ENCODE measurements at regions not wholly inside any gene's neighbourhood (a gene's known extent, or its start where the extent isn't known, plus 50 kb on each side); places are given as distances from the start of the nearest gene placed in this dataset.

GRCh38 chr1:79530476-79530875 is 523.9 kb upstream of the ADGRL4 start:
- CTCF ChIA-PET = no interaction called here
- POLR2A ChIA-PET = no interaction called here
- DNase-seq = no peak
- H3K9me3 Mint-ChIP-seq = peaks cover 2 to 17% (median 6%) of the 10 kb centered on the region in 5 donors
- no peaks in the 10 kb centered on the region for H3K36me3 Mint-ChIP-seq
- H3K27ac ChIP-seq (ENCODE audit: low read depth, low read length) = no peak overlapping the region
- no peaks in the 10 kb centered on the region for H3K4me1 Mint-ChIP-seq
- H3K4me3 ChIP-seq (ENCODE audit: low read length) = no peak overlapping the region
- no peaks in the 10 kb centered on the region for H3K27me3 Mint-ChIP-seq
- no peaks in the 10 kb centered on the region for H3K27me3 ChIP-seq (ENCODE audit: insufficient read depth, low read length, poor library complexity, severe bottlenecking)
- no peaks in the 10 kb centered on the region for H3K36me3 ChIP-seq (ENCODE audit: insufficient read depth, low read length)
- no peak overlapping the region for H3K4me3 Mint-ChIP-seq
- H3K4me1 ChIP-seq (ENCODE audit: insufficient read depth, low read length) = no peaks in the 10 kb centered on the region
- H3K9me3 ChIP-seq (ENCODE audit: low read length) = no peaks in the 10 kb centered on the region
- no peak overlapping the region for H3K27ac Mint-ChIP-seq

GRCh38 chr1:79530055-79530454 is 523.5 kb upstream of the ADGRL4 start:
- ChIA-PET POLR2A (no interaction called here), CTCF (no interaction called here)
- H3K4me3 ChIP-seq (ENCODE audit: low read length) = no peak overlapping the region
- H3K27ac Mint-ChIP-seq = no peak overlapping the region
- H3K4me1 ChIP-seq (ENCODE audit: insufficient read depth, low read length) = no peaks in the 10 kb centered on the region
- no peak overlapping the region for H3K4me3 Mint-ChIP-seq
- no peaks in the 10 kb centered on the region for H3K4me1 Mint-ChIP-seq
- H3K36me3 Mint-ChIP-seq = no peaks in the 10 kb centered on the region
- no peaks in the 10 kb centered on the region for H3K36me3 ChIP-seq (ENCODE audit: insufficient read depth, low read length)
- no peak for DNase-seq
- no peaks in the 10 kb centered on the region for H3K27me3 Mint-ChIP-seq
- H3K9me3 Mint-ChIP-seq = peaks cover 3 to 17% (median 6%) of the 10 kb centered on the region in 5 donors
- no peak overlapping the region for H3K27ac ChIP-seq (ENCODE audit: low read depth, low read length)
- H3K9me3 ChIP-seq (ENCODE audit: low read length) = no peaks in the 10 kb centered on the region
- H3K27me3 ChIP-seq (ENCODE audit: insufficient read depth, low read length, poor library complexity, severe bottlenecking) = no peaks in the 10 kb centered on the region

- H3K27ac ChIP-seq (ENCODE audit: low read depth, low read length) = no peak overlapping the region
- POLR2A ChIA-PET = no interaction called here
- no peak for DNase-seq
- CTCF ChIA-PET = no interaction called here
- H3K4me1 ChIP-seq (ENCODE audit: insufficient read depth, low read length) = no peaks in the 10 kb centered on the region
- Mint-ChIP-seq H3K4me1 (no peaks in the 10 kb centered on the region), H3K9me3 (peaks cover 0 to 22% (median 6%) of the 10 kb centered on the region in 5 donors), H3K27me3 (no peaks in the 10 kb centered on the region), H3K36me3 (no peaks in the 10 kb centered on the region), H3K27ac (no peak overlapping the region), H3K4me3 (no peak overlapping the region)
- no peak overlapping the region for H3K4me3 ChIP-seq (ENCODE audit: low read length)
- no peaks in the 10 kb centered on the region for H3K9me3 ChIP-seq (ENCODE audit: low read length)
- H3K27me3 ChIP-seq (ENCODE audit: insufficient read depth, low read length, poor library complexity, severe bottlenecking) = no peaks in the 10 kb centered on the region
- H3K36me3 ChIP-seq (ENCODE audit: insufficient read depth, low read length) = no peaks in the 10 kb centered on the region
Measured at GRCh38 chr1:79524126-79524525, 517.6 kb upstream of the ADGRL4 start.

- no peaks in the 10 kb centered on the region for H3K4me1 Mint-ChIP-seq
- no peaks in the 10 kb centered on the region for H3K27me3 Mint-ChIP-seq
- H3K9me3 ChIP-seq (ENCODE audit: low read length) = no peaks in the 10 kb centered on the region
- ChIA-PET CTCF (no interaction called here), POLR2A (no interaction called here)
- no peaks in the 10 kb centered on the region for H3K27me3 ChIP-seq (ENCODE audit: insufficient read depth, low read length, poor library complexity, severe bottlenecking)
- no peak overlapping the region for H3K27ac ChIP-seq (ENCODE audit: low read depth, low read length)
- no peak for DNase-seq
- H3K36me3 ChIP-seq (ENCODE audit: insufficient read depth, low read length) = no peaks in the 10 kb centered on the region
- peaks cover 3 to 17% (median 12%) of the 10 kb centered on the region in 5 donors for H3K9me3 Mint-ChIP-seq
- H3K36me3 Mint-ChIP-seq = no peaks in the 10 kb centered on the region
- no peak overlapping the region for H3K27ac Mint-ChIP-seq
- H3K4me3 Mint-ChIP-seq = no peak overlapping the region
- no peak overlapping the region for H3K4me3 ChIP-seq (ENCODE audit: low read length)
- H3K4me1 ChIP-seq (ENCODE audit: insufficient read depth, low read length) = no peaks in the 10 kb centered on the region
Measured at GRCh38 chr1:79519084-79519760, 512.7 kb upstream of the ADGRL4 start.

GRCh38 chr1:79517470-79518224 is 511.1 kb upstream of the ADGRL4 start:
- Histone ChIP-seq H3K36me3 (ENCODE audit: insufficient read depth, low read length) (no peaks in the 10 kb centered on the region), H3K4me1 (ENCODE audit: insufficient read depth, low read length) (no peaks in the 10 kb centered on the region), H3K27ac (ENCODE audit: low read depth, low read length) (no peak overlapping the region), H3K9me3 (ENCODE audit: low read length) (no peaks in the 10 kb centered on the region), H3K4me3 (ENCODE audit: low read length) (no peak overlapping the region), H3K27me3 (ENCODE audit: insufficient read depth, low read length, poor library complexity, severe bottlenecking) (no peaks in the 10 kb centered on the region)
- Mint-ChIP-seq H3K4me1 (no peaks in the 10 kb centered on the region), H3K4me3 (no peak overlapping the region), H3K27me3 (no peaks in the 10 kb centered on the region), H3K36me3 (no peaks in the 10 kb centered on the region), H3K9me3 (peaks cover 3 to 12% (median 6%) of the 10 kb centered on the region in 5 donors), H3K27ac (no peak overlapping the region)
- POLR2A ChIA-PET = no interaction called here
- CTCF ChIA-PET = no interaction called here
- no peak for DNase-seq

- ChIA-PET CTCF (no interaction called here), POLR2A (no interaction called here)
- Histone ChIP-seq H3K27ac (ENCODE audit: low read depth, low read length) (no peak overlapping the region), H3K4me1 (ENCODE audit: insufficient read depth, low read length) (no peaks in the 10 kb centered on the region), H3K36me3 (ENCODE audit: insufficient read depth, low read length) (no peaks in the 10 kb centered on the region), H3K9me3 (ENCODE audit: low read length) (no peaks in the 10 kb centered on the region), H3K4me3 (ENCODE audit: low read length) (no peak overlapping the region), H3K27me3 (ENCODE audit: insufficient read depth, low read length, poor library complexity, severe bottlenecking) (no peaks in the 10 kb centered on the region)
- H3K9me3 Mint-ChIP-seq = peaks cover 0 to 21% (median 0%) of the 10 kb centered on the region in 5 donors
- H3K36me3 Mint-ChIP-seq = no peaks in the 10 kb centered on the region
- H3K27ac Mint-ChIP-seq = no peak overlapping the region
- no peak for DNase-seq
- H3K4me3 Mint-ChIP-seq = no peak overlapping the region
- H3K27me3 Mint-ChIP-seq = no peaks in the 10 kb centered on the region
- H3K4me1 Mint-ChIP-seq = no peaks in the 10 kb centered on the region
Measured at GRCh38 chr1:79507770-79508169, 501.2 kb upstream of the ADGRL4 start.

- Mint-ChIP-seq H3K27me3 (no peaks in the 10 kb centered on the region), H3K4me3 (no peak overlapping the region), H3K4me1 (no peaks in the 10 kb centered on the region), H3K36me3 (no peaks in the 10 kb centered on the region), H3K27ac (no peak overlapping the region), H3K9me3 (peaks cover 0 to 9% (median 0%) of the 10 kb centered on the region in 5 donors)
- Histone ChIP-seq H3K4me1 (ENCODE audit: insufficient read depth, low read length) (no peaks in the 10 kb centered on the region), H3K9me3 (ENCODE audit: low read length) (no peaks in the 10 kb centered on the region), H3K27me3 (ENCODE audit: insufficient read depth, low read length, poor library complexity, severe bottlenecking) (no peaks in the 10 kb centered on the region), H3K27ac (ENCODE audit: low read depth, low read length) (no peak overlapping the region), H3K4me3 (ENCODE audit: low read length) (no peak overlapping the region), H3K36me3 (ENCODE audit: insufficient read depth, low read length) (no peaks in the 10 kb centered on the region)
- ChIA-PET POLR2A (no interaction called here), CTCF (no interaction called here)
- no peak for DNase-seq
Measured at GRCh38 chr1:79501153-79501552, 494.6 kb upstream of the ADGRL4 start.

GRCh38 chr1:79499541-79499940 is 493.0 kb upstream of the ADGRL4 start:
- no peaks in the 10 kb centered on the region for H3K9me3 ChIP-seq (ENCODE audit: low read length)
- no peaks in the 10 kb centered on the region for H3K4me1 Mint-ChIP-seq
- no peaks in the 10 kb centered on the region for H3K36me3 ChIP-seq (ENCODE audit: insufficient read depth, low read length)
- no peaks in the 10 kb centered on the region for H3K27me3 ChIP-seq (ENCODE audit: insufficient read depth, low read length, poor library complexity, severe bottlenecking)
- H3K27ac ChIP-seq (ENCODE audit: low read depth, low read length) = no peak overlapping the region
- no peaks in the 10 kb centered on the region for H3K4me1 ChIP-seq (ENCODE audit: insufficient read depth, low read length)
- H3K4me3 ChIP-seq (ENCODE audit: low read length) = no peak overlapping the region
- H3K27me3 Mint-ChIP-seq = no peaks in the 10 kb centered on the region
- no peak overlapping the region for H3K27ac Mint-ChIP-seq
- peaks cover 0 to 6% (median 0%) of the 10 kb centered on the region in 5 donors for H3K9me3 Mint-ChIP-seq
- CTCF ChIA-PET = no interaction called here
- no peak for DNase-seq
- H3K4me3 Mint-ChIP-seq = no peak overlapping the region
- POLR2A ChIA-PET = no interaction called here
- H3K36me3 Mint-ChIP-seq = no peaks in the 10 kb centered on the region
